ENCODE measurements at regions not wholly inside any gene's neighbourhood (a gene's known extent, or its start where the extent isn't known, plus 50 kb on each side); places are given as distances from the start of the nearest gene placed in this dataset.

DNA sequence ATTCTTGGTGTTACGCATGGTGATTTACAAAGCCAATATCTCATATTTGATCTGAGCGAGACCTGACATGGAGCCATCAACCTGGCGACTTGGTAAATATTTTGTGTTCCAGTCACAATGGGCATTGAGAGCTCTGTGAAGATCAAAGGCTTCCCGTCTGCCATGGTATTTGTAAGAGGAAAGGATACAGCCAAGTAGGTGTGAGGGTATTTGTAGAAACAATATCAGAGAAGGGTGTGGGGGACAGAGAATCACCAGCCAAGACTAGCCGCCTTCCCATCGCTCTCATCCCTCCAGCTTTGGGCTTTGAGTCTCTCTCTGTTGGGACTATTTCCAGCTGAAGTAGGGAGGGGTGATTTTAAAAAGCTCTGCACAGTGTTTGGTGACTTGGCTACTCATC lies 173.4 kb upstream of the BDNF start:
- Histone ChIP-seq H3K4me3 (ENCODE audit: low read length) (no peak overlapping the region), H3K9me2 (replicated peaks; ENCODE audit: control insufficient read depth, low read length) (no peaks in the 10 kb centered on the region), H3K27ac (ENCODE audit: low read depth, low read length) (no peak overlapping the region), H3K27me3 (ENCODE audit: control insufficient read depth, low read length) (no peaks in the 10 kb centered on the region), H3K36me3 (ENCODE audit: control insufficient read depth, low read length) (no peaks in the 10 kb centered on the region), H3K4me2 (ENCODE audit: low read length) (no peak overlapping the region), H3F3A (ENCODE audit: control insufficient read depth, insufficient read depth) (no peaks in the 10 kb centered on the region), H4K20me1 (ENCODE audit: control insufficient read depth, insufficient read depth, low read depth, low read length) (no peaks in the 10 kb centered on the region), H3K79me2 (ENCODE audit: control insufficient read depth, low read length) (no peaks in the 10 kb centered on the region), H3K9me3 (ENCODE audit: control insufficient read depth, insufficient read depth, low read length) (no peaks in the 10 kb centered on the region), H3K4me1 (ENCODE audit: control insufficient read depth, low read length) (no peaks in the 10 kb centered on the region)
- TF ChIP-seq, protein P1, sequence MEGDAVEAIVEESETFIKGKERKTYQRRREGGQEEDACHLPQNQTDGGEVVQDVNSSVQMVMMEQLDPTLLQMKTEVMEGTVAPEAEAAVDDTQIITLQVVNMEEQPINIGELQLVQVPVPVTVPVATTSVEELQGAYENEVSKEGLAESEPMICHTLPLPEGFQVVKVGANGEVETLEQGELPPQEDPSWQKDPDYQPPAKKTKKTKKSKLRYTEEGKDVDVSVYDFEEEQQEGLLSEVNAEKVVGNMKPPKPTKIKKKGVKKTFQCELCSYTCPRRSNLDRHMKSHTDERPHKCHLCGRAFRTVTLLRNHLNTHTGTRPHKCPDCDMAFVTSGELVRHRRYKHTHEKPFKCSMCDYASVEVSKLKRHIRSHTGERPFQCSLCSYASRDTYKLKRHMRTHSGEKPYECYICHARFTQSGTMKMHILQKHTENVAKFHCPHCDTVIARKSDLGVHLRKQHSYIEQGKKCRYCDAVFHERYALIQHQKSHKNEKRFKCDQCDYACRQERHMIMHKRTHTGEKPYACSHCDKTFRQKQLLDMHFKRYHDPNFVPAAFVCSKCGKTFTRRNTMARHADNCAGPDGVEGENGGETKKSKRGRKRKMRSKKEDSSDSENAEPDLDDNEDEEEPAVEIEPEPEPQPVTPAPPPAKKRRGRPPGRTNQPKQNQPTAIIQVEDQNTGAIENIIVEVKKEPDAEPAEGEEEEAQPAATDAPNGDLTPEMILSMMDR (IDR thresholded peaks at IDR 0.05; ENCODE audit: low read depth, low read length, poor library complexity, severe bottlenecking): no peak
- TF ChIP-seq EZH2phosphoT487 (IDR thresholded peaks at IDR 0.05; ENCODE audit: borderline replicate concordance, low read length): no peak

DNA sequence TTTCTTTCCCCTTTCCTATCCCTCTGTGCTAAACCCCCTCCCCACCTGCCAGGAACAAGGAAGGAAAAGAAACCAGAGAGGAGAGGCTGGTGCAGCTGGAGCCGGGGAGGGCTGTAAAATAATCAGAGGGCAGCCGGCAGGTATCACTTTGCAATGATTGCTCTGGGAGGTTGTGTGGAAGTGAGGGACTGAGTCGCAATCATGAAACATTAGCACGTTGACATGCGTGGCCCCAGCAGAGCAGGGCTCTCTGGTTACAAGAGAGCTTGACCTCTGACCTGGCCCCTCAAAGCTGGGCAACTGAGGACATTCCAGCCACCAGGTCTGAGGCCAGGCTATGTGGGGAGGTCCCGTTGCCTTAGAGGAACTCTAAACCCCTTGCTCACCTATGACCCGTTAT lies 170.8 kb upstream of the BDNF start:
- no peaks in the 10 kb centered on the region for H3K36me3 ChIP-seq (ENCODE audit: control insufficient read depth, low read length)
- no peaks in the 10 kb centered on the region for H3F3A ChIP-seq (ENCODE audit: control insufficient read depth, insufficient read depth)
- H3K9me3 ChIP-seq (ENCODE audit: control insufficient read depth, insufficient read depth, low read length): no peaks in the 10 kb centered on the region
- H3K27ac ChIP-seq (ENCODE audit: low read depth, low read length): no peak overlapping the region
- no peaks in the 10 kb centered on the region for H4K20me1 ChIP-seq (ENCODE audit: control insufficient read depth, insufficient read depth, low read depth, low read length)
- no peaks in the 10 kb centered on the region for H3K27me3 ChIP-seq (ENCODE audit: control insufficient read depth, low read length)
- no peaks in the 10 kb centered on the region for H3K79me2 ChIP-seq (ENCODE audit: control insufficient read depth, low read length)
- no peak overlapping the region for H3K4me2 ChIP-seq (ENCODE audit: low read length)
- H3K9me2 ChIP-seq (replicated peaks; ENCODE audit: control insufficient read depth, low read length): no peaks in the 10 kb centered on the region
- no peak for TF ChIP-seq EZH2phosphoT487 (IDR thresholded peaks at IDR 0.05; ENCODE audit: borderline replicate concordance, low read length)
- TF ChIP-seq, protein P1 (IDR thresholded peaks at IDR 0.05; ENCODE audit: low read depth, low read length, poor library complexity, severe bottlenecking): no peak
- no peak overlapping the region for H3K4me3 ChIP-seq (ENCODE audit: low read length)
- H3K4me1 ChIP-seq (ENCODE audit: control insufficient read depth, low read length): no peaks in the 10 kb centered on the region

DNA sequence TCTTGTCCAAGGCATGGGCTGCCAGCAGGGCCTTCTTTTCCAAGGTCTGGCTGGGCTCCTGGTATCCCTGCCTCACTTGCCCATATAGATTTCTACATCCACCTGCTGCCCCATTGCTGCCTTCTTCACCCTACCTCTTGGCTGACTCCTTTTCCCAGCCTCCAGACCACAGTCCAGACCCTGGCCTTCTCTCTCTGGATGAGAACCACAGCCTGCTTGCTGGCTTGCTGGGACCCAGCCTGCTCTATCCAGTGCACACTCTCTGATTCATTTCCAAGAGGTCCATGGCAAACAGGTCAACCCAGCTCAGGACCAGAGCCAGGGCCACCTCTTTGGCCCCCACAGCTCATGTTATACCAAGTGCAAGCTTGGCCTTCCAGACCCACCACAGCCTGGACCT lies 169.4 kb upstream of the BDNF start:
- no peak overlapping the region for H3K4me3 ChIP-seq (ENCODE audit: low read length)
- H3K27ac ChIP-seq (ENCODE audit: low read depth, low read length): no peak overlapping the region
- TF ChIP-seq, protein P1 (IDR thresholded peaks at IDR 0.05; ENCODE audit: low read depth, low read length, poor library complexity, severe bottlenecking): no peak
- no peak for TF ChIP-seq EZH2phosphoT487 (IDR thresholded peaks at IDR 0.05; ENCODE audit: borderline replicate concordance, low read length)
- no peaks in the 10 kb centered on the region for H3K79me2 ChIP-seq (ENCODE audit: control insufficient read depth, low read length)
- H3F3A ChIP-seq (ENCODE audit: control insufficient read depth, insufficient read depth): no peaks in the 10 kb centered on the region
- H3K4me2 ChIP-seq (ENCODE audit: low read length): no peak overlapping the region
- H3K9me2 ChIP-seq (replicated peaks; ENCODE audit: control insufficient read depth, low read length): no peaks in the 10 kb centered on the region
- no peaks in the 10 kb centered on the region for H3K9me3 ChIP-seq (ENCODE audit: control insufficient read depth, insufficient read depth, low read length)
- no peaks in the 10 kb centered on the region for H3K4me1 ChIP-seq (ENCODE audit: control insufficient read depth, low read length)
- H3K36me3 ChIP-seq (ENCODE audit: control insufficient read depth, low read length): no peaks in the 10 kb centered on the region
- no peaks in the 10 kb centered on the region for H4K20me1 ChIP-seq (ENCODE audit: control insufficient read depth, insufficient read depth, low read depth, low read length)
- no peaks in the 10 kb centered on the region for H3K27me3 ChIP-seq (ENCODE audit: control insufficient read depth, low read length)

DNA sequence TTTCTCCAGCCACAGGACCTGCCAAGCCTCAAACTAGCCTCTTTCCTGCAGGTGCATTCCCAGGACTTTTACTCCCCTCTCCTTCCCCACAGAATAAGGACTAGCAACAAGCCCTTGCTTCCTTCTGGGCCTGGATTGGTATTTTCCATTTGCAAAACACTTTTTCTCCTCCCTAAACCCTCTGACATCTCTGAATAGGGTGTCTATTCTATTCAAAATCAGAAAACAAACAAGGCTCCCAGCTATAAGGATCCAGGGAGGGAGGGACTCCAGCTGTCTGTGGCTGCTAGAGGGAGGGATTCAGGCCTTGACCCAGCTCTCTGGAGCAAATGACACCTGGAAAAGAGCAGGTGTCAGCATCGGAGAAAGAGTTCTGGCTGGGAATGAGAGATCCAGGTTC lies 168.5 kb upstream of the BDNF start:
- TF ChIP-seq, protein P1 (IDR thresholded peaks at IDR 0.05; ENCODE audit: low read depth, low read length, poor library complexity, severe bottlenecking): no peak
- no peak for TF ChIP-seq EZH2phosphoT487 (IDR thresholded peaks at IDR 0.05; ENCODE audit: borderline replicate concordance, low read length)
- H3K79me2 ChIP-seq (ENCODE audit: control insufficient read depth, low read length): no peaks in the 10 kb centered on the region

More for the DNA sequence above, 168.5 kb upstream of the BDNF start:
- Histone ChIP-seq H3K36me3 (ENCODE audit: control insufficient read depth, low read length) (no peaks in the 10 kb centered on the region), H3K9me3 (ENCODE audit: control insufficient read depth, insufficient read depth, low read length) (no peaks in the 10 kb centered on the region), H3F3A (ENCODE audit: control insufficient read depth, insufficient read depth) (no peaks in the 10 kb centered on the region), H3K27me3 (ENCODE audit: control insufficient read depth, low read length) (no peaks in the 10 kb centered on the region), H3K4me3 (ENCODE audit: low read length) (no peak overlapping the region), H3K9me2 (replicated peaks; ENCODE audit: control insufficient read depth, low read length) (no peaks in the 10 kb centered on the region), H3K4me2 (ENCODE audit: low read length) (no peak overlapping the region), H3K4me1 (ENCODE audit: control insufficient read depth, low read length) (no peaks in the 10 kb centered on the region), H3K27ac (ENCODE audit: low read depth, low read length) (no peak overlapping the region), H4K20me1 (ENCODE audit: control insufficient read depth, insufficient read depth, low read depth, low read length) (no peaks in the 10 kb centered on the region)

Data from DOHH2 (cell line).